HepG2 (cell line): ENCODE measurements at regions not wholly inside any gene's neighbourhood (a gene's known extent, or its start where the extent isn't known, plus 50 kb on each side); places are given as distances from the start of the nearest gene placed in this dataset.
A peak's percentile ranks its signal among the peaks of the same experiment; 100 is the strongest.

Experiments used
- ATAC-seq: fragments of 200-7000 bp; cut with Tn5 transposase; 3 replicates; pipeline ENCODE4 v1.9.1; 2020; ENCODE audit warnings: mild to moderate bottlenecking, moderate library complexity
- BruUV-seq: library from RNA; stranded (reverse); fragments of 400-500 nt; replicated peaks from 2 replicates; lab custom pipeline; 2021; lab: Mats Ljungman, UMichigan
- CTCF ChIA-PET: fragments of 300-600 bp; formaldehyde crosslinking; extraction: SDS; loops from one replicate; lab custom pipeline; 2021; ENCODE audit warnings: low total read pairs, inconsistent platforms, low intra/inter-chr PET ratio; lab: Yijun Ruan, JAX
- POLR2A ChIA-PET: fragments of 350-600 bp; sonication (Branson Sonifier 250); formaldehyde crosslinking; loops from one replicate; lab custom pipeline; 2020; ENCODE audit warnings: antibody characterized with exemption, inconsistent platforms; lab: Yijun Ruan, JAX
- DNase-seq: peaks from one replicate; pipeline ENCODE4 v3.0.0-alpha.2; 2015; ENCODE audit warnings: low spot score
- FAIRE-seq: peaks from 3 replicates; lab custom pipeline; 2011; peaks lifted over from hg19 to GRCh38; lab: Jason Lieb, UNC
- H2AFZ ChIP-seq: one replicate; pipeline ENCODE4 v1.6.1; 2011; ENCODE audit warnings: low read length, inconsistent platforms
- H3K27ac ChIP-seq: fragments of 300-600 bp; 3 replicates; pipeline ENCODE4 v1.8.0; 2011; ENCODE audit warnings: mixed run types, mild to moderate bottlenecking, mixed read lengths, low read length, inconsistent platforms; ENCODE audit not compliant: insufficient read depth; ENCODE audit errors: extremely low read length
- H3K27me3 ChIP-seq, 2 experiments: fragments of 200-600 bp in 1 of 2; 2 replicates in 1 of 2; 3 replicates in 1 of 2; pipeline versions ENCODE4 v1.6.0 to v1.8.0; 2011; ENCODE audit warnings: low read length in 2 of 2, mild to moderate bottlenecking in 2 of 2, moderate library complexity in 2 of 2, inconsistent platforms in 1 of 2; ENCODE audit not compliant: insufficient read depth in 2 of 2, control insufficient read depth in 1 of 2
- H3K36me3 ChIP-seq, 2 experiments: fragments of 200-600 bp in 1 of 2; replicated peaks in 1 of 2; 2 replicates in 1 of 2; 3 replicates in 1 of 2; pipeline versions ENCODE4 v1.5.1 to v1.8.0; 2011; ENCODE audit warnings: low read length in 2 of 2, inconsistent platforms in 1 of 2; ENCODE audit not compliant: insufficient read depth in 2 of 2, control insufficient read depth in 1 of 2
- H3K4me1 ChIP-seq: 2 replicates; pipeline ENCODE4 v1.5.1; 2012; ENCODE audit warnings: low read length, inconsistent platforms; ENCODE audit not compliant: insufficient read depth
- H3K4me2 ChIP-seq: 2 replicates; pipeline ENCODE4 v1.6.0; 2011; ENCODE audit warnings: low read depth, low read length, inconsistent platforms
- H3K4me3 ChIP-seq, 3 experiments: fragments of 200-600 bp in 1 of 3; sonication (generic), shearing (Covaris generic) in 1 of 3; replicated peaks in 1 of 3; 2 replicates each; pipeline ENCODE4 v1.5.1; 2011 to 2016; ENCODE audit warnings: low read length in 3 of 3, inconsistent platforms in 2 of 3, low read depth in 2 of 3, mild to moderate bottlenecking in 2 of 3, control low read depth in 1 of 3, mixed read lengths in 1 of 3; ENCODE audit not compliant: insufficient read depth in 1 of 3
- H3K79me2 ChIP-seq: one replicate; pipeline ENCODE4 v1.6.1; 2011; ENCODE audit warnings: low read length, inconsistent platforms; ENCODE audit not compliant: insufficient read depth
- H3K9ac ChIP-seq: 2 replicates; pipeline ENCODE4 v1.6.0; 2011; ENCODE audit warnings: mild to moderate bottlenecking, low read depth, low read length, inconsistent platforms; ENCODE audit not compliant: insufficient read depth
- H3K9me3 ChIP-seq: 2 replicates; pipeline ENCODE4 v1.5.1; 2012; ENCODE audit warnings: mild to moderate bottlenecking, low read length
- H4K20me1 ChIP-seq: 2 replicates; pipeline ENCODE4 v1.6.0; 2011; ENCODE audit warnings: inconsistent platforms, mild to moderate bottlenecking, low read length, moderate library complexity; ENCODE audit not compliant: insufficient read depth
- HNF4G ChIP-seq, 2 experiments: sonication (generic) in 1 of 2; formaldehyde crosslinking in 1 of 2; IDR thresholded peaks; 2 replicates each; pipeline versions ENCODE4 v1.4.0 to v1.6.1; 2011 to 2020; ENCODE audit warnings: borderline replicate concordance in 2 of 2, low read depth in 2 of 2, mild to moderate bottlenecking in 2 of 2, low read length in 1 of 2, missing genetic modification reagents in 1 of 2, moderate library complexity in 1 of 2
- MTF2 ChIP-seq: sonication (generic); formaldehyde crosslinking; IDR thresholded peaks from 2 replicates; pipeline ENCODE4 v1.5.0; 2020; ENCODE audit warnings: missing genetic modification reagents, borderline replicate concordance
- NAIF1 ChIP-seq: sonication (generic); formaldehyde crosslinking; IDR thresholded peaks from 2 replicates; pipeline ENCODE4 v1.5.0; 2020; ENCODE audit warnings: mild to moderate bottlenecking, missing genetic modification reagents, borderline replicate concordance
- NFIC ChIP-seq: IDR thresholded peaks from 2 replicates; pipeline ENCODE4 v1.6.1; 2012; ENCODE audit warnings: mild to moderate bottlenecking, low read length, inconsistent platforms
- REL ChIP-seq: sonication (generic); formaldehyde crosslinking; conservative IDR thresholded peaks from 2 replicates; pipeline ENCODE4 v1.8.0; 2022; ENCODE audit warnings: mild to moderate bottlenecking, missing genetic modification reagents, moderate library complexity
- RELA ChIP-seq: sonication (generic); formaldehyde crosslinking; IDR thresholded peaks from 2 replicates; pipeline ENCODE4 v1.4.0; 2020; ENCODE audit warnings: missing genetic modification reagents
- TBL1XR1 ChIP-seq: fragments of 150-350 bp; IDR thresholded peaks from 2 replicates; pipeline ENCODE4 v1.6.1; 2014; ENCODE audit warnings: borderline replicate concordance, low read length; ENCODE audit not compliant: partially characterized antibody
- ZKSCAN8 ChIP-seq: IDR thresholded peaks from 2 replicates; pipeline ENCODE4 v1.6.1; 2016; ENCODE audit warnings: borderline replicate concordance, missing genetic modification reagents, missing compliant biosample characterization
- ZNF3 ChIP-seq: IDR thresholded peaks from 2 replicates; pipeline ENCODE4 v1.7.0; 2017; ENCODE audit warnings: inconsistent platforms
- ZNF614 ChIP-seq: IDR thresholded peaks from 2 replicates; pipeline ENCODE4 v1.6.1; 2018; ENCODE audit warnings: missing biosample characterization, missing genetic modification reagents, inconsistent platforms, borderline replicate concordance
- ZNF660 ChIP-seq: sonication (generic); formaldehyde crosslinking; IDR thresholded peaks from 2 replicates; pipeline ENCODE4 v1.5.1; 2020; ENCODE audit warnings: mild to moderate bottlenecking, low read depth, missing genetic modification reagents, borderline replicate concordance
- ZNF674 ChIP-seq: sonication (generic); formaldehyde crosslinking; IDR thresholded peaks from 2 replicates; pipeline ENCODE4 v1.5.0; 2020; ENCODE audit warnings: low read depth, mild to moderate bottlenecking, missing genetic modification reagents
- WGBS: methylation state at CpG from one replicate; pipeline ENCODE4 v1.1.6; 2017; ENCODE audit warnings: low lambda C conversion rate; 5-methylcytosine and 5-hydroxymethylcytosine counted together
- in situ Hi-C: cut with HindIII; loops from 2 replicates; pipeline ENCODE4 v1.10.0; 2017; ENCODE audit warnings: low pct_unique_long_range_greater_than_20kb; ENCODE audit not compliant: extremely low pct_ligation_motif_present
- intact Hi-C: fragments of 100-400 bp; cut with micrococcal nuclease; formaldehyde crosslinking; loops from one replicate; pipeline ENCODE4 v1.10.0; 2022; ENCODE audit not compliant: unreplicated experiment
- TF ChIP-seq, protein P1 (sequence below): sonication (generic); formaldehyde crosslinking; IDR thresholded peaks from 2 replicates; pipeline ENCODE4 v1.4.0; 2020; ENCODE audit warnings: mild to moderate bottlenecking, missing genetic modification reagents
- TF ChIP-seq, protein P2 (sequence below): sonication (generic); formaldehyde crosslinking; conservative IDR thresholded peaks from 2 replicates; pipeline ENCODE4 v1.4.0; 2020; ENCODE audit warnings: mild to moderate bottlenecking, missing genetic modification reagents, moderate library complexity

DNA sequence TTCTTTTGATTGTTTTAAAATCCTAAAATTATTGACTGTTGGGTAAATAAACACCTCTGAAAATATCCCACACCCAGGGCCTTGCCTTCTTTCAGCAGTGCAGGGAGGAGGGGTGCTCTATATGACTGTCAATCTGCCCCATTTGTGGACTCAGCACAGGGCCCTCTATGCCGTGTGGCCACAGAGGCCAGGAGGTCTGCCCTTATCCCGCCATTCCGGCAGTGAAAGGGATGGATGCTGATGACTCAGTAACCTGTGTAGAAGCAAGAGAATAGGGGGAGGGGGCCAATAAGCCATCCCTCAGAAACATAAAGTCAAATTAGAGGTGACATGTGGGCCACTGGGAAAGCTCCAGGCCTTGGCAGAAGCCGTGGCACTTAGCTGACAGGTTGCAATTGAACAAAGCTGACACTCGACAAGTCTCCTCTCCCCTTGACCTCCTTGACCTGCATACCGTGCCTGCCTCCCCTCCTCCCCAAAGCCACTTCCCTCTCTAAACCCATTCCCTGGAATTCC lies 281.4 kb upstream of the DYNLRB2 start:
- ChIA-PET CTCF (no interaction called here), POLR2A (no interaction called here)
- in situ Hi-C loops: no loop called here
- 61% methylated on average over 6 of the region's 6 CpGs for WGBS
- DNase-seq: no peak
- Histone ChIP-seq H3K27ac (no peak overlapping the region), H3K79me2 (no peaks in the 10 kb centered on the region), H3K27me3 (no peaks in the 10 kb centered on the region), H3K4me3 (no peak overlapping the region), H2AFZ (no peak overlapping the region), H3K36me3 (no peaks in the 10 kb centered on the region), H3K4me2 (no peak overlapping the region), H4K20me1 (no peaks in the 10 kb centered on the region), H3K9ac (no peak overlapping the region), H3K9me3 (no peaks in the 10 kb centered on the region), H3K4me1 (peaks cover 34% of the 10 kb centered on the region)
- no peak for FAIRE-seq
- TF ChIP-seq NAIF1 (no peak), ZKSCAN8 (no peak), HNF4G (IDR thresholded peaks at IDR 0.05; ENCODE audit: borderline replicate concordance, low read depth, low read length) (no peak), HNF4G (CRISPR knock-in tag; IDR thresholded peaks at IDR 0.05; ENCODE audit: borderline replicate concordance, low read depth) (no peak), RELA (CRISPR knock-in tag) (no peak), ZNF674 (CRISPR knock-in tag) (no peak), TBL1XR1 (no peak), ZNF660 (CRISPR knock-in tag) (no peak), REL (no peak), ZNF3 (CRISPR knock-in tag) (no peak), ZNF614 (CRISPR knock-in tag) (no peak), NFIC (no peak), MTF2 (no peak)
- TF ChIP-seq, protein P1, sequence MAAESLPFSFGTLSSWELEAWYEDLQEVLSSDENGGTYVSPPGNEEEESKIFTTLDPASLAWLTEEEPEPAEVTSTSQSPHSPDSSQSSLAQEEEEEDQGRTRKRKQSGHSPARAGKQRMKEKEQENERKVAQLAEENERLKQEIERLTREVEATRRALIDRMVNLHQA (CRISPR knock-in tag): no peak
- TF ChIP-seq, protein P2, sequence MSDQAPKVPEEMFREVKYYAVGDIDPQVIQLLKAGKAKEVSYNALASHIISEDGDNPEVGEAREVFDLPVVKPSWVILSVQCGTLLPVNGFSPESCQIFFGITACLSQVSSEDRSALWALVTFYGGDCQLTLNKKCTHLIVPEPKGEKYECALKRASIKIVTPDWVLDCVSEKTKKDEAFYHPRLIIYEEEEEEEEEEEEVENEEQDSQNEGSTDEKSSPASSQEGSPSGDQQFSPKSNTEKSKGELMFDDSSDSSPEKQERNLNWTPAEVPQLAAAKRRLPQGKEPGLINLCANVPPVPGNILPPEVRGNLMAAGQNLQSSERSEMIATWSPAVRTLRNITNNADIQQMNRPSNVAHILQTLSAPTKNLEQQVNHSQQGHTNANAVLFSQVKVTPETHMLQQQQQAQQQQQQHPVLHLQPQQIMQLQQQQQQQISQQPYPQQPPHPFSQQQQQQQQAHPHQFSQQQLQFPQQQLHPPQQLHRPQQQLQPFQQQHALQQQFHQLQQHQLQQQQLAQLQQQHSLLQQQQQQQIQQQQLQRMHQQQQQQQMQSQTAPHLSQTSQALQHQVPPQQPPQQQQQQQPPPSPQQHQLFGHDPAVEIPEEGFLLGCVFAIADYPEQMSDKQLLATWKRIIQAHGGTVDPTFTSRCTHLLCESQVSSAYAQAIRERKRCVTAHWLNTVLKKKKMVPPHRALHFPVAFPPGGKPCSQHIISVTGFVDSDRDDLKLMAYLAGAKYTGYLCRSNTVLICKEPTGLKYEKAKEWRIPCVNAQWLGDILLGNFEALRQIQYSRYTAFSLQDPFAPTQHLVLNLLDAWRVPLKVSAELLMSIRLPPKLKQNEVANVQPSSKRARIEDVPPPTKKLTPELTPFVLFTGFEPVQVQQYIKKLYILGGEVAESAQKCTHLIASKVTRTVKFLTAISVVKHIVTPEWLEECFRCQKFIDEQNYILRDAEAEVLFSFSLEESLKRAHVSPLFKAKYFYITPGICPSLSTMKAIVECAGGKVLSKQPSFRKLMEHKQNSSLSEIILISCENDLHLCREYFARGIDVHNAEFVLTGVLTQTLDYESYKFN (CRISPR knock-in tag): no peak
- peak; percentile 49; the same call in 2 of the 3 replicates for ATAC-seq
- intact Hi-C loops: no loop called here
- no TSS peak for BruUV-seq
